HL-60 (cell line): ENCODE measurements at regions not wholly inside any gene's neighbourhood (a gene's known extent, or its start where the extent isn't known, plus 50 kb on each side); places are given as distances from the start of the nearest gene placed in this dataset.

Experiments used
- DNase-seq, 2 experiments: peaks; one replicate each; pipeline ENCODE4 v3.0.0-alpha.2; 2010 to 2020; ENCODE audit warnings: low read depth in 1 of 2, low spot score in 1 of 2
- H3K27ac ChIP-seq: fragments of 250-450 bp; sonication (Bioruptor Pico); replicated peaks from 2 replicates; pipeline ENCODE4 v1.5.1; 2020; ENCODE audit warnings: mild to moderate bottlenecking, moderate library complexity
- H3K27me3 ChIP-seq: fragments of 250-450 bp; sonication (Bioruptor Pico); 2 replicates; pipeline ENCODE4 v1.5.1; 2021; ENCODE audit warnings: mild to moderate bottlenecking, moderate library complexity; ENCODE audit not compliant: insufficient read depth, poor library complexity, severe bottlenecking
- H3K4me3 ChIP-seq: replicated peaks from 2 replicates; pipeline ENCODE4 v1.5.1; 2011; ENCODE audit warnings: mild to moderate bottlenecking, control low read depth, low read length; ENCODE audit not compliant: insufficient read depth
- GABPA ChIP-seq: IDR thresholded peaks from 2 replicates; pipeline ENCODE4 v1.6.1; 2012; ENCODE audit warnings: low read depth
- POLR2AphosphoS5 ChIP-seq: IDR thresholded peaks from 2 replicates; pipeline ENCODE4 v1.6.1; 2012; ENCODE audit warnings: low read depth
- SPI1 ChIP-seq: IDR thresholded peaks from 2 replicates; pipeline ENCODE4 v1.6.1; 2012; ENCODE audit warnings: low read depth, mild to moderate bottlenecking, borderline replicate concordance
- TF ChIP-seq, protein P1 (sequence below): IDR thresholded peaks from one replicate; pipeline ENCODE4 v1.5.1; 2011; ENCODE audit warnings: low read length, control low read depth, inconsistent platforms; ENCODE audit not compliant: insufficient read depth
- TF ChIP-seq, protein P2 (sequence below): IDR thresholded peaks from 2 replicates; pipeline ENCODE4 v1.6.1; 2012; ENCODE audit warnings: low read depth; ENCODE audit not compliant: insufficient replicate concordance

DNA sequence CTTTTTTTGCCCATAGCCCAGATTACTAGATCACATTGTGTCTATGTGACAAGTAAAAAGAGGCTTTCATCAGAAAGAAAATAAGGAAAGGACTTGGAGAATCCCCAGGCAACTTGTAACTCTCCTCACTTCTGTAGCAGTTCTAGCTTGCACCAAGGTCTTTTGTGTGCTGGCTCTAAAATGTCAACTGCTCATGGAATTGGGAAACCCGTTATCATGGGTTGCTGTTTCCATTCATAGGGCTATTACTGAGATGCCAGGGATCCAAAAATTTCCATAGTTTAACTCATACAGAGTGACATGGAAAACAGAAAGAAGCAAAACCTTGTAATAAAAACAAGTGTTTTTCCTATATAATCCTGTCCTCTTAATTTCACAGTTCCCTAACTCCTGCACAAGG lies 123.9 kb upstream of the FBXL7 start:
- TF ChIP-seq, protein P1, sequence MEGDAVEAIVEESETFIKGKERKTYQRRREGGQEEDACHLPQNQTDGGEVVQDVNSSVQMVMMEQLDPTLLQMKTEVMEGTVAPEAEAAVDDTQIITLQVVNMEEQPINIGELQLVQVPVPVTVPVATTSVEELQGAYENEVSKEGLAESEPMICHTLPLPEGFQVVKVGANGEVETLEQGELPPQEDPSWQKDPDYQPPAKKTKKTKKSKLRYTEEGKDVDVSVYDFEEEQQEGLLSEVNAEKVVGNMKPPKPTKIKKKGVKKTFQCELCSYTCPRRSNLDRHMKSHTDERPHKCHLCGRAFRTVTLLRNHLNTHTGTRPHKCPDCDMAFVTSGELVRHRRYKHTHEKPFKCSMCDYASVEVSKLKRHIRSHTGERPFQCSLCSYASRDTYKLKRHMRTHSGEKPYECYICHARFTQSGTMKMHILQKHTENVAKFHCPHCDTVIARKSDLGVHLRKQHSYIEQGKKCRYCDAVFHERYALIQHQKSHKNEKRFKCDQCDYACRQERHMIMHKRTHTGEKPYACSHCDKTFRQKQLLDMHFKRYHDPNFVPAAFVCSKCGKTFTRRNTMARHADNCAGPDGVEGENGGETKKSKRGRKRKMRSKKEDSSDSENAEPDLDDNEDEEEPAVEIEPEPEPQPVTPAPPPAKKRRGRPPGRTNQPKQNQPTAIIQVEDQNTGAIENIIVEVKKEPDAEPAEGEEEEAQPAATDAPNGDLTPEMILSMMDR, result no peak
- TF ChIP-seq POLR2AphosphoS5, result no peak
- TF ChIP-seq, protein P2, sequence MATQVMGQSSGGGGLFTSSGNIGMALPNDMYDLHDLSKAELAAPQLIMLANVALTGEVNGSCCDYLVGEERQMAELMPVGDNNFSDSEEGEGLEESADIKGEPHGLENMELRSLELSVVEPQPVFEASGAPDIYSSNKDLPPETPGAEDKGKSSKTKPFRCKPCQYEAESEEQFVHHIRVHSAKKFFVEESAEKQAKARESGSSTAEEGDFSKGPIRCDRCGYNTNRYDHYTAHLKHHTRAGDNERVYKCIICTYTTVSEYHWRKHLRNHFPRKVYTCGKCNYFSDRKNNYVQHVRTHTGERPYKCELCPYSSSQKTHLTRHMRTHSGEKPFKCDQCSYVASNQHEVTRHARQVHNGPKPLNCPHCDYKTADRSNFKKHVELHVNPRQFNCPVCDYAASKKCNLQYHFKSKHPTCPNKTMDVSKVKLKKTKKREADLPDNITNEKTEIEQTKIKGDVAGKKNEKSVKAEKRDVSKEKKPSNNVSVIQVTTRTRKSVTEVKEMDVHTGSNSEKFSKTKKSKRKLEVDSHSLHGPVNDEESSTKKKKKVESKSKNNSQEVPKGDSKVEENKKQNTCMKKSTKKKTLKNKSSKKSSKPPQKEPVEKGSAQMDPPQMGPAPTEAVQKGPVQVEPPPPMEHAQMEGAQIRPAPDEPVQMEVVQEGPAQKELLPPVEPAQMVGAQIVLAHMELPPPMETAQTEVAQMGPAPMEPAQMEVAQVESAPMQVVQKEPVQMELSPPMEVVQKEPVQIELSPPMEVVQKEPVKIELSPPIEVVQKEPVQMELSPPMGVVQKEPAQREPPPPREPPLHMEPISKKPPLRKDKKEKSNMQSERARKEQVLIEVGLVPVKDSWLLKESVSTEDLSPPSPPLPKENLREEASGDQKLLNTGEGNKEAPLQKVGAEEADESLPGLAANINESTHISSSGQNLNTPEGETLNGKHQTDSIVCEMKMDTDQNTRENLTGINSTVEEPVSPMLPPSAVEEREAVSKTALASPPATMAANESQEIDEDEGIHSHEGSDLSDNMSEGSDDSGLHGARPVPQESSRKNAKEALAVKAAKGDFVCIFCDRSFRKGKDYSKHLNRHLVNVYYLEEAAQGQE, result no peak
- TF ChIP-seq GABPA, result no peak
- no peak for TF ChIP-seq SPI1
- Histone ChIP-seq H3K4me3 (no peak overlapping the region), H3K27me3 (no peaks in the 10 kb centered on the region), H3K27ac (no peak overlapping the region)
- no peak for DNase-seq

DNA sequence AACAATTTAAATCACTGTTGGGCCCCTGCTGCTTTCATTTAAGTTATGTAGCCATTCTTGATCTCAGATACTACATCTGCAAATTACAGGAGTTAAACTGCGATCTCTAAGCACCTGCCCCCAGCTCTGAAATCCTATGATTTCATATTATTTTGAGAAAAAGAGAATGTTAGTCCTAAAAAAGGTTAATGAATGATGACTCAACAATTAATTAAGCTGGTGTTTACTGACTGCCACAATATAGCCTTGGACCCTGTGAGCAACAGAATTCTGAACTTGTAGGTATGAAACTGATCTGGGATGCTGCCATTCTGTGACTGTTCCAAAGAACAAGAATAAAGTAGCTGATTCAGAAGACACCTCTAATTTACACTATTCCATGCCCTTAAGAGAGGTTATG lies 124.4 kb upstream of the FBXL7 start:
- Histone ChIP-seq H3K27ac (no peak overlapping the region), H3K4me3 (no peak overlapping the region), H3K27me3 (no peaks in the 10 kb centered on the region)
- DNase-seq, result no peak
- TF ChIP-seq, protein P2, result no peak
- TF ChIP-seq SPI1, result no peak
- TF ChIP-seq, protein P1, result no peak
- TF ChIP-seq GABPA, result no peak
- no peak for TF ChIP-seq POLR2AphosphoS5

DNA sequence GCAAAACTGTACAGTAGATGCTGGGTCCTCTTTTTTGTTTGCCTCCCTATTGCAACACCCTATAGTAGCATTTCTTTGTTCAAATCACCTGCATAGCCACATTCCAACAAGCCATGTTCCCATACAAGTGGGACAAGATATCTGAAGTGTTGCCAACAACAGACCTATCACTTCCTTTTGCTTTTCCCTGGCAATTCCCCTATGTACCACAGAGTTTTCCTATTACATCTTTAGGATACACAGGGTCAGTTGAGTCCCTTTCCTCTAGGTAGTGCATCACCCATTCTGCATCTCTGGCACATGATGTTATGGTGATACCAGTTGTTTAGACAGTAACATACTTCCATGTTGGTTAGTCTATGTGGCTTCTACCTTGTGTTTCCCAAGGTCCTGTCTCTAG lies 125.1 kb upstream of the FBXL7 start:
- Histone ChIP-seq H3K27ac (no peak overlapping the region), H3K27me3 (no peaks in the 10 kb centered on the region), H3K4me3 (no peak overlapping the region)
- no peak for DNase-seq
- TF ChIP-seq SPI1 (no peak), POLR2AphosphoS5 (no peak), GABPA (no peak)
- TF ChIP-seq, protein P2, result no peak
- TF ChIP-seq, protein P1, result no peak
